Cardiac muscle cell (in vitro differentiated cells and primary cell): ENCODE measurements at regions not wholly inside any gene's neighbourhood (a gene's known extent, or its start where the extent isn't known, plus 50 kb on each side); places are given as distances from the start of the nearest gene placed in this dataset.
"Not testable (repeated sequence)": the region's sequence is repeated elsewhere in the genome, so short reads cannot be mapped to it uniquely, and the experiment has no call there.

ENCODE experiments used
- DNase-seq, 2 donors: peaks; one replicate each; pipeline versions ENCODE4 v3.0.0 to v3.0.0-alpha.2; 2010 to 2017; ENCODE audit warnings: low read depth in 1 of 2, low spot score in 1 of 2
- H3K27ac ChIP-seq: fragments of 200-600 bp; sonication (generic); 2 replicates; pipeline ENCODE4 v1.5.1; 2016
- H3K27me3 ChIP-seq: fragments of 200-600 bp; sonication (generic); 2 replicates; pipeline ENCODE4 v1.6.0; 2016; ENCODE audit warnings: control low read depth
- H3K36me3 ChIP-seq: fragments of 200-600 bp; sonication (generic); 2 replicates; pipeline ENCODE4 v1.5.1; 2016; ENCODE audit warnings: control low read depth
- H3K4me1 ChIP-seq: fragments of 200-600 bp; sonication (generic); 2 replicates; pipeline ENCODE4 v1.8.1; 2017; ENCODE audit warnings: low read depth, mild to moderate bottlenecking, mixed run types
- H3K4me3 ChIP-seq: fragments of 200-600 bp; sonication (generic); 2 replicates; pipeline ENCODE4 v1.5.1; 2016; ENCODE audit warnings: mild to moderate bottlenecking
- H3K9me3 ChIP-seq: fragments of 200-600 bp; sonication (generic); 2 replicates; pipeline ENCODE4 v1.5.1; 2017; ENCODE audit warnings: low read depth, mild to moderate bottlenecking, control low read depth
- TF ChIP-seq, protein P1 (sequence below): IDR thresholded peaks from 2 replicates; pipeline ENCODE4 v1.5.1; 2012; ENCODE audit warnings: low read depth, mild to moderate bottlenecking, low read length

DNA sequence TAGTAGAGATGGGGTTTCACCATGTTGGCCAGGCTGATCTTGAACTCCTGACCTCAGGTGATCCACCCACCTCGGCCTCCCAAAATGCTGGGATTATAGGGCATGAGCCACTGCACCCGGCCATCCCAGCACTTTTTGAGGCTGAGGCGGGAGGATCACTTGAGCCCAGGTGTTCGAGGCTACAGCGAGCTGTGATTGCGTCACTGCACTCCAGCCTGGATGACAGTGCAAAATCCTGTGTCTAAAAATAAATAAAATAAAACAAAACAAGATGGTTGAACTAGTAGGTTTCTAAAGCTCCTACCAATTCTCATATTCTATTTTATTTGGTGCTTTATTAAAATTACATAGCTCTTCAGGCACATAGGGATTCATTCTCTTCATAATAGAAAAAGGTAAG is 890.3 kb upstream of the AUTS2 start:
- H3K36me3 ChIP-seq = no peaks in the 10 kb centered on the region
- H3K9me3 ChIP-seq = no peaks in the 10 kb centered on the region
- no peak overlapping the region for H3K27ac ChIP-seq
- H3K4me3 ChIP-seq = no peak overlapping the region
- no peaks in the 10 kb centered on the region for H3K4me1 ChIP-seq
- DNase-seq = no peak
- TF ChIP-seq, protein P1, sequence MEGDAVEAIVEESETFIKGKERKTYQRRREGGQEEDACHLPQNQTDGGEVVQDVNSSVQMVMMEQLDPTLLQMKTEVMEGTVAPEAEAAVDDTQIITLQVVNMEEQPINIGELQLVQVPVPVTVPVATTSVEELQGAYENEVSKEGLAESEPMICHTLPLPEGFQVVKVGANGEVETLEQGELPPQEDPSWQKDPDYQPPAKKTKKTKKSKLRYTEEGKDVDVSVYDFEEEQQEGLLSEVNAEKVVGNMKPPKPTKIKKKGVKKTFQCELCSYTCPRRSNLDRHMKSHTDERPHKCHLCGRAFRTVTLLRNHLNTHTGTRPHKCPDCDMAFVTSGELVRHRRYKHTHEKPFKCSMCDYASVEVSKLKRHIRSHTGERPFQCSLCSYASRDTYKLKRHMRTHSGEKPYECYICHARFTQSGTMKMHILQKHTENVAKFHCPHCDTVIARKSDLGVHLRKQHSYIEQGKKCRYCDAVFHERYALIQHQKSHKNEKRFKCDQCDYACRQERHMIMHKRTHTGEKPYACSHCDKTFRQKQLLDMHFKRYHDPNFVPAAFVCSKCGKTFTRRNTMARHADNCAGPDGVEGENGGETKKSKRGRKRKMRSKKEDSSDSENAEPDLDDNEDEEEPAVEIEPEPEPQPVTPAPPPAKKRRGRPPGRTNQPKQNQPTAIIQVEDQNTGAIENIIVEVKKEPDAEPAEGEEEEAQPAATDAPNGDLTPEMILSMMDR = no peak
- H3K27me3 ChIP-seq = no peaks in the 10 kb centered on the region

DNA sequence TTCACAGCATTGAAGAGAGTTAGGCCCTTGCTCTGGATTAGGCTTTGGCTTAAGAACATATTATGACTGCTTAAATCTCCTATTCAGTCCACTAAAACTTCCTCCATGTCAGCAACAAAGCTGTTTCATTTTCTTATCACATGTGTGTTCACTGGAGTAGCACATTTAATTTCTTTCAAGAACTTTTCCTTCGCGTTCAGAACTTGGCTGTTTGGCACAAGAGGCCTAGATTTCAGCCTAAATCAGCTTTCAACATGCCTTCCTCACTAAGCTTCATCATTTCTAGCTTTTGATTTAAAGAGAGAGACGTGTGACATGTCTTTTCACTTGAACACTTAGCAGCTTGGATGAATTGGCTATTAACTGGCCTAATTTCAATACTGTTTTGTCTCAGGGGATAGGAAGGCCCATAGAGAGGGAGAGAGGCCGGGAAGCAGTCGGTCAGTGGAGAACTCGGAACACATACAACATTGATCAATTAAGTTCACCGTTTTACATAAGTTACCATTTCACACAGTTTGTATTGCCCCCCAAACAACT is 885.2 kb upstream of the AUTS2 start:
- TF ChIP-seq, protein P1 = no peak
- no peaks in the 10 kb centered on the region for H3K36me3 ChIP-seq
- H3K4me3 ChIP-seq = no peak overlapping the region
- no peak overlapping the region for H3K27ac ChIP-seq
- H3K27me3 ChIP-seq = no peaks in the 10 kb centered on the region
- no peak for DNase-seq
- H3K9me3 ChIP-seq = no peaks in the 10 kb centered on the region
- H3K4me1 ChIP-seq = no peaks in the 10 kb centered on the region

DNA sequence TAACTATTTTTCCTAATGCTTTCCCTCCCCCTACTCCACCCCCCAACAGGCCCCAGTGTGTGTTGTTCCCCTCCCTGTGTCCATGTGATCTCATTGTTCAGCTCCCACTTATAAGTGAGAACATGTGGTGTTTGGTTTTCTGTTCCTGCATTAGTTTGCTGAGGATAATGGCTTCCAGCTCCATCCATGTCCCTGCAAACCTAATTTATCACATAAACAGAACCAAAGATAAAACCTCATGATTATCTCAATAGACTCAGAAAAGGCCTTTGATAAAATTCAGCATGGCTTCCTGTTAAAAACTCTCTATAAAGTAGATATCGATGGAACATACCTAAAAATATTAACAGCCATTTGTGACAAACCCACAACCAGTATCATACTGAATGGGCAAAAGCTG is 884.1 kb upstream of the AUTS2 start:
- H3K36me3 ChIP-seq = not testable (repeated sequence)

DNA sequence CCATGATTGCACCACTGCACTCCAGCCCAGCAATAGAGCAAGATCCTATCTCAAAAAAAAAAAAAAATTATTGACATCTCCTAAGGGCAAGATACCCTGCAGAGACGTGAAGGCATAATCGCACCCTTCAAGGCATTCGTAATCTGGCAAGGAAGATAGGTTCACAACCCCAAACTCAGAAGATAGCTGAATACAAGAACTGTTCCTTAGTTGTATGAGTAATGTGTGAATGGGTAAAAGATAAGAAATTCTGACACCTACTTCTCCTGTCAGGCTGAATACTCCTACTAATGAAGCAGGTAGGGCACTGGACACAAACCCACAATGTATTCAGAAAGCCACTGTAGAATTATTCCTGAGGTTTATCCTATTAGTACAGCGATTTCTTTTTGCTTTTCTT is 882.4 kb upstream of the AUTS2 start:
- Histone ChIP-seq H3K36me3 (no peaks in the 10 kb centered on the region), H3K9me3 (no peaks in the 10 kb centered on the region), H3K27ac (no peak overlapping the region), H3K4me1 (no peaks in the 10 kb centered on the region), H3K27me3 (no peaks in the 10 kb centered on the region), H3K4me3 (no peak overlapping the region)
- no peak for DNase-seq
- TF ChIP-seq, protein P1 = no peak

More for the DNA sequence above, 884.1 kb upstream of the AUTS2 start:
- not testable (repeated sequence) for H3K9me3 ChIP-seq, H3K4me1 ChIP-seq, H3K27ac ChIP-seq, DNase-seq, H3K4me3 ChIP-seq, H3K27me3 ChIP-seq

DNA sequence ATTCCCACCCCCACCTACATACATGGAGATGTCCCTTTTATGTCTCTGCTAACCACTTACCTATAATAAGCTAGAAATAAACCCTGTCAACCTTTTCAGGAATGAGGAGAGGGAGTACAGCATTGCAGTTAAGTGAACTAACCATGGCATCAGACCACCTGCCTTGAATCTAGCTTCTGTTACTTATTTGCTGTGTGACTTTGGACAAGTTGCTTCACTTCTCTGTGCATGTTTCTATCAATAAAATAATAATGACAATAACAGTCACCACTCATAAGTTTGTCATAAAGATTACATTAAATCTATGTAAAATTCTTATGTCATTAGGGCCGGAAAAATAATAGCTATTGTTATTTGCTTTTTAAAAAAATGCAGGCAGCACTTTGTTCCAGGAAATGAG is 881.1 kb upstream of the AUTS2 start:
- no peak overlapping the region for H3K27ac ChIP-seq
- no peaks in the 10 kb centered on the region for H3K4me1 ChIP-seq
- no peaks in the 10 kb centered on the region for H3K27me3 ChIP-seq
- TF ChIP-seq, protein P1 = no peak
- no peaks in the 10 kb centered on the region for H3K9me3 ChIP-seq
- no peak for DNase-seq
- H3K4me3 ChIP-seq = no peak overlapping the region
- H3K36me3 ChIP-seq = no peaks in the 10 kb centered on the region

DNA sequence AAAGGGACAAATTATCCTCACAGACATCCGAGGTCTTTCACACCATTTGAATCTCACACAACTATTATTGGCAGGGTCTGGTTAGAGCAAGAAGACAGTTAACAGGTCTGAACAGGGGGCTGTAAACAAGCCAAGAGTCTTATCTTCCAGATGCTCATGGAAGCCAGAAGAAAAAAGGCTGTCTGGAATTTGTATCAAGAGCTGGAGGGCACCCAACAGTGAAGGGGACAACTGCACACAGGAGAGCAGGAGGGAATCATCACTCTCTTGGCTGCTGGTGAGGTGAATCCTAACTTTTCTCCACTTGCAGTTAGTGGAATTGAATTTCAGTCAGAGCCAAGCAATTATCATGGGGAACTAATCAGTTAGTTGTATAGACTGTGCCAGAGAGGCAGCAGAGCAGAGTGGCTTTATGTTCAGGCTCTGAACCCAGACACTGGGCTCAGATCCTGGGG is 880.2 kb upstream of the AUTS2 start:
- peak in 1 of 2 donors; percentile 19 for DNase-seq

More for the DNA sequence above, 880.2 kb upstream of the AUTS2 start:
- TF ChIP-seq, protein P1 = no peak
- Histone ChIP-seq H3K27ac (no peak overlapping the region), H3K4me1 (no peaks in the 10 kb centered on the region), H3K9me3 (no peaks in the 10 kb centered on the region), H3K4me3 (no peak overlapping the region), H3K36me3 (no peaks in the 10 kb centered on the region), H3K27me3 (no peaks in the 10 kb centered on the region)
